ENCODE measurements at regions not wholly inside any gene's neighbourhood (a gene's known extent, or its start where the extent isn't known, plus 50 kb on each side); places are given as distances from the start of the nearest gene placed in this dataset.

- TF ChIP-seq CTCF (IDR thresholded peaks at IDR 0.05; ENCODE audit: insufficient read depth, low read length, poor library complexity, severe bottlenecking): no peak
- TF ChIP-seq EZH2phosphoT487 (conservative IDR thresholded peaks at IDR 0.05; ENCODE audit: low read length): no peak
Measured at GRCh38 chr11:13836666-13837065, 125.9 kb upstream of the SPON1 start.

All from SU-DHL-6 (cell line).